ENCODE measurements at regions not wholly inside any gene's neighbourhood (a gene's known extent, or its start where the extent isn't known, plus 50 kb on each side); places are given as distances from the start of the nearest gene placed in this dataset.

- CTCF ChIA-PET: no interaction called here
- TF ChIP-seq CTCF (IDR thresholded peaks at IDR 0.05; ENCODE audit: insufficient read depth, low read depth, low read length): no peak
- no peaks in the 10 kb centered on the region for H3K27me3 ChIP-seq (ENCODE audit: control insufficient read depth, insufficient read depth, low read length)
- no peaks in the 10 kb centered on the region for H3K36me3 ChIP-seq (ENCODE audit: control insufficient read depth, insufficient read depth, low read length)
- H3K4me3 ChIP-seq (ENCODE audit: low read depth, low read length): no peak overlapping the region
- POLR2A ChIA-PET: no interaction called here
- DNase-seq (ENCODE audit: low read depth): no peak
Measured at GRCh38 chrX:97846228-97846627, 962.5 kb downstream of the RPA4 start.

- Histone ChIP-seq H3K36me3 (ENCODE audit: control insufficient read depth, insufficient read depth, low read length) (no peaks in the 10 kb centered on the region), H3K27me3 (ENCODE audit: control insufficient read depth, insufficient read depth, low read length) (no peaks in the 10 kb centered on the region), H3K4me3 (ENCODE audit: low read depth, low read length) (no peak overlapping the region)
- CTCF ChIA-PET: no interaction called here
- no peak for TF ChIP-seq CTCF (IDR thresholded peaks at IDR 0.05; ENCODE audit: insufficient read depth, low read depth, low read length)
- no peak for DNase-seq (ENCODE audit: low read depth)
- POLR2A ChIA-PET: no interaction called here
Measured at GRCh38 chrX:97846718-97847237, 963.1 kb downstream of the RPA4 start.

GRCh38 chrX:97847885-97848679 is 964.4 kb downstream of the RPA4 start:
- DNase-seq (ENCODE audit: low read depth): no peak
- Histone ChIP-seq H3K27me3 (ENCODE audit: control insufficient read depth, insufficient read depth, low read length) (no peaks in the 10 kb centered on the region), H3K4me3 (ENCODE audit: low read depth, low read length) (no peak overlapping the region), H3K36me3 (ENCODE audit: control insufficient read depth, insufficient read depth, low read length) (no peaks in the 10 kb centered on the region)
- no peak for TF ChIP-seq CTCF (IDR thresholded peaks at IDR 0.05; ENCODE audit: insufficient read depth, low read depth, low read length)
- CTCF ChIA-PET: no interaction called here
- POLR2A ChIA-PET: no interaction called here

- TF ChIP-seq CTCF (IDR thresholded peaks at IDR 0.05; ENCODE audit: insufficient read depth, low read depth, low read length): no peak
- no peaks in the 10 kb centered on the region for H3K36me3 ChIP-seq (ENCODE audit: control insufficient read depth, insufficient read depth, low read length)
- H3K27me3 ChIP-seq (ENCODE audit: control insufficient read depth, insufficient read depth, low read length): no peaks in the 10 kb centered on the region
- no peak overlapping the region for H3K4me3 ChIP-seq (ENCODE audit: low read depth, low read length)
- POLR2A ChIA-PET: no interaction called here
- DNase-seq (ENCODE audit: low read depth): no peak
- CTCF ChIA-PET: no interaction called here
Measured at GRCh38 chrX:97849951-97850350, 966.2 kb downstream of the RPA4 start.

- no peak for TF ChIP-seq CTCF (IDR thresholded peaks at IDR 0.05; ENCODE audit: insufficient read depth, low read depth, low read length)
- no peaks in the 10 kb centered on the region for H3K36me3 ChIP-seq (ENCODE audit: control insufficient read depth, insufficient read depth, low read length)
- no peaks in the 10 kb centered on the region for H3K27me3 ChIP-seq (ENCODE audit: control insufficient read depth, insufficient read depth, low read length)
- no peak for DNase-seq (ENCODE audit: low read depth)
- CTCF ChIA-PET: no interaction called here
- H3K4me3 ChIP-seq (ENCODE audit: low read depth, low read length): no peak overlapping the region
- POLR2A ChIA-PET: no interaction called here
Measured at GRCh38 chrX:97850911-97851310, 967.2 kb downstream of the RPA4 start.
